ENCODE measurements at regions not wholly inside any gene's neighbourhood (a gene's known extent, or its start where the extent isn't known, plus 50 kb on each side); places are given as distances from the start of the nearest gene placed in this dataset.

DNA sequence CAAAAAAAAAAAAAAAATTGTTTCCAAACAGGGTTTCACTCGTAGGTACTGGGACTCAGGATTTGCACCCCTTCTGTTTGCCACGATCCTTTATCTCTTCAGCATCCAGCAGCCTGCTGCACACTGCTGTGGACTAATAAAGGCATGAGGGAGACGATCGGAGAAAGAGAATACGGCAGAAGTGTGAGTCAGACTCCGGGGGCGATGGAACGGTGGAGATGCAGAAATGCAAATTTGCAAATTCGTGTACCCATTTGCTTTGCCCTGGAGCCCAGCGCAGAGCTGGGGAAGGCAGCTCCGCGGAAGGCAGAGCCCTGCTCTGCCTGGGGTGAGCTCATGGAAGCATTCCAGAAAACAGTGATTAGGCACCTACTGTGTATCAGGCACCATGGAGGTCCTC lies 270.3 kb downstream of the ASMT start:
- H2AFZ ChIP-seq (ENCODE audit: low read length): no peak overlapping the region
- no peak overlapping the region for H4K5ac ChIP-seq (ENCODE audit: insufficient read length, low read depth, low read length)
- H4K8ac ChIP-seq (ENCODE audit: extremely low read depth, insufficient read depth, low read length): no peak overlapping the region
- H3K14ac ChIP-seq (ENCODE audit: insufficient read length): peak overlapping the region; percentile 28
- no peaks in the 10 kb centered on the region for H4K20me1 ChIP-seq (replicated peaks in 1 of 2; ENCODE audit: control insufficient read depth in 1 of 2, insufficient read depth in 2 of 2, low read length in 2 of 2)
- no peak overlapping the region for H3K4ac ChIP-seq (replicated peaks; ENCODE audit: insufficient read length, low read depth, low read length)
- H3K56ac ChIP-seq (replicated peaks; ENCODE audit: insufficient read length, low read depth, low read length): no peak overlapping the region
- FAIRE-seq: no peak
- peaks cover 3% of the 10 kb centered on the region in 2 experiments; a peak in 1 of 4 replicates for H3K9me3 ChIP-seq (ENCODE audit: insufficient read depth in 2 of 2, low read depth in 1 of 2, low read length in 1 of 2)
- H2AK5ac ChIP-seq (ENCODE audit: low read depth, low read length): no peak overlapping the region
- TF ChIP-seq EGR1 (IDR thresholded peaks at IDR 0.05; ENCODE audit: borderline replicate concordance, low read depth, low read length): no peak
- TF ChIP-seq PHF8 (conservative IDR thresholded peaks at IDR 0.05; ENCODE audit: low read depth, low read length): no peak
- TF ChIP-seq SIN3A (conservative IDR thresholded peaks at IDR 0.05 in 1 of 2, IDR thresholded peaks at IDR 0.05 in 1 of 2; ENCODE audit: low read depth in 1 of 2, low read length in 2 of 2): no peak
- TF ChIP-seq, protein P1, sequence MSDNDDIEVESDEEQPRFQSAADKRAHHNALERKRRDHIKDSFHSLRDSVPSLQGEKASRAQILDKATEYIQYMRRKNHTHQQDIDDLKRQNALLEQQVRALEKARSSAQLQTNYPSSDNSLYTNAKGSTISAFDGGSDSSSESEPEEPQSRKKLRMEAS (IDR thresholded peaks at IDR 0.05): no peak
- TF ChIP-seq EZH2 (IDR thresholded peaks at IDR 0.05; ENCODE audit: low read depth, low read length, severe bottlenecking): no peak
- TF ChIP-seq SUZ12 (IDR thresholded peaks at IDR 0.05; ENCODE audit: low read length): no peak
- TF ChIP-seq TCF12 (IDR thresholded peaks at IDR 0.05; ENCODE audit: low read depth, low read length): no peak
- TF ChIP-seq ZNF274 (IDR thresholded peaks at IDR 0.05; ENCODE audit: borderline replicate concordance, extremely low read depth, low read length): no peak
- TF ChIP-seq BRCA1 (IDR thresholded peaks at IDR 0.05; ENCODE audit: low read depth, low read length): no peak
- TF ChIP-seq RBBP5 (IDR thresholded peaks at IDR 0.05; ENCODE audit: borderline replicate concordance, low read depth, low read length): no peak
- WGBS, 2 experiments (ENCODE audit: extremely low coverage in 1 of 2, insufficient coverage in 1 of 2, insufficient read length in 1 of 2, insufficient replicate concordance in 2 of 2, low coverage in 1 of 2, low lambda C conversion rate in 2 of 2, missing lambda C conversion rate in 1 of 2): 90% methylated on average over 12 of the region's 12 CpGs; no CpG with 5 or more reads in 1 of the 2 experiments
- no peak overlapping the region for H3K4me3 ChIP-seq (ENCODE audit: extremely low read depth in 1 of 4, insufficient read depth in 2 of 4, low read depth in 3 of 4, low read length in 4 of 4)
- no peak overlapping the region for H2BK120ac ChIP-seq (replicated peaks; ENCODE audit: low read depth, low read length)
- H3K4me2 ChIP-seq (ENCODE audit: insufficient read depth in 1 of 2, low read depth in 2 of 2, low read length in 2 of 2): no peak overlapping the region
- ChIA-PET POLR2A (ENCODE audit: partially characterized antibody) (no interaction called here), CTCF (ENCODE audit: partially characterized antibody) (no interaction called here)
- no peak overlapping the region for H3K23ac ChIP-seq (ENCODE audit: insufficient read length)
- H2BK15ac ChIP-seq (ENCODE audit: low read length): no peak overlapping the region
- no peak overlapping the region for H3K9ac ChIP-seq (replicated peaks in 1 of 4; ENCODE audit: extremely low read depth in 1 of 4, low read depth in 3 of 4, low read length in 3 of 4)
- DNase-seq (ENCODE audit: low read depth in 1 of 2, low spot score in 2 of 2): no peak
- H3K27ac ChIP-seq (ENCODE audit: low read depth, low read length): no peak overlapping the region
- H2BK12ac ChIP-seq (ENCODE audit: low read depth, low read length): no peak overlapping the region
- H4K91ac ChIP-seq (replicated peaks; ENCODE audit: insufficient read length, low read length): no peak overlapping the region
- no peaks in the 10 kb centered on the region for H3K4me1 ChIP-seq (replicated peaks in 1 of 4; ENCODE audit: control insufficient read depth in 3 of 4, insufficient read depth in 4 of 4, low read length in 3 of 4)
- H3K18ac ChIP-seq (ENCODE audit: extremely low read depth, low read length): no peak overlapping the region
- no peaks in the 10 kb centered on the region for H3K27me3 ChIP-seq (replicated peaks in 1 of 4; ENCODE audit: control insufficient read depth in 3 of 4, extremely low read depth in 1 of 4, insufficient read depth in 3 of 4, low read length in 3 of 4)
- no peaks in the 10 kb centered on the region for H3K79me2 ChIP-seq (ENCODE audit: control insufficient read depth in 1 of 2, insufficient read depth in 2 of 2, low read length in 2 of 2)
- no peaks in the 10 kb centered on the region for H3K36me3 ChIP-seq (ENCODE audit: control insufficient read depth in 2 of 4, insufficient read depth in 4 of 4, low read length in 3 of 4)
- H2BK5ac ChIP-seq (ENCODE audit: low read depth, low read length): no peak overlapping the region
- no peak overlapping the region for H2BK20ac ChIP-seq (ENCODE audit: low read length)
- no peaks in the 10 kb centered on the region for H3K79me1 ChIP-seq (ENCODE audit: low read depth, low read length)
- H3K23me2 ChIP-seq (ENCODE audit: low read depth, low read length): no peaks in the 10 kb centered on the region

Data from H1 (cell line).